ENCODE measurements at regions not wholly inside any gene's neighbourhood (a gene's known extent, or its start where the extent isn't known, plus 50 kb on each side); places are given as distances from the start of the nearest gene placed in this dataset.

DNA sequence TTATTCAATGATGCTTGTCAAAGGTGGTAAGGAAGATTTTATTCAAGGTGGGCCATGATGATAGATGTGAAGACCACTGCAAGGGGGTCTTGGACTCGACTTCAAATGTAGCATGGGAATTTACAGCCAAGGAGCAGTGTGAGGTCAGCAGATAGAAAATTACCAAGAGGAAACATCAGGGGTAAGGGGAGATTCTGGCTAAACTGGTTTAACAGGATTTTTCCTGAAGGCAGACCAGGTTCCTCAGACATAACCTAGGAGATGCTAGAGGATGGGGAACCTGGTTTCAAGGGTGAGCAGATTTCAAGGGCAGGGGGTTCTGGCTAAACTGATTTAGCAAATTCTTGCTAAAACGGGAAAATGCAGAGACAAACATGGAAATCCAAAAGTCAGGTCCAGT, 464.9 kb downstream of the TAFA4 start:
- DNase-seq (ENCODE audit: low read depth in 2 of 2) = no peak

DNA sequence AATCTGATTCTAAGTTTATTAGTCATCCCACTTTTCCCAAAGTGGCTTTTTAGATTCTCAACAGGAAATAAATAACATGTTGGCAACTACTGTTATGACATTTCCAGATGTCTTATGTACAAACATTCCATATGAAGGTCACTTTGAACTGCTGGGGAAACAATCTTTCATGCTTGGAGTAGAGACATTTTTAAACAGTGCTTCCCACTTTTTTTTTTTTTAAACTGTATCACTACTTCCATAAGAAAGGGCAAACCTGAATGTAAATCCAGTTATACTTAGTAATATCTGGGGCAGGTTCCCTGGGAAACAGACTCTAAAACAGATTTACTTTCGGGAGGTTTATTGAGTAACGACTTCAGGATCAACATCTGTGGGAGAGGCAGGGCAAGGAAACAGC, 473.8 kb downstream of the TAFA4 start:
- no peak for DNase-seq (ENCODE audit: low read depth in 2 of 2)

DNA sequence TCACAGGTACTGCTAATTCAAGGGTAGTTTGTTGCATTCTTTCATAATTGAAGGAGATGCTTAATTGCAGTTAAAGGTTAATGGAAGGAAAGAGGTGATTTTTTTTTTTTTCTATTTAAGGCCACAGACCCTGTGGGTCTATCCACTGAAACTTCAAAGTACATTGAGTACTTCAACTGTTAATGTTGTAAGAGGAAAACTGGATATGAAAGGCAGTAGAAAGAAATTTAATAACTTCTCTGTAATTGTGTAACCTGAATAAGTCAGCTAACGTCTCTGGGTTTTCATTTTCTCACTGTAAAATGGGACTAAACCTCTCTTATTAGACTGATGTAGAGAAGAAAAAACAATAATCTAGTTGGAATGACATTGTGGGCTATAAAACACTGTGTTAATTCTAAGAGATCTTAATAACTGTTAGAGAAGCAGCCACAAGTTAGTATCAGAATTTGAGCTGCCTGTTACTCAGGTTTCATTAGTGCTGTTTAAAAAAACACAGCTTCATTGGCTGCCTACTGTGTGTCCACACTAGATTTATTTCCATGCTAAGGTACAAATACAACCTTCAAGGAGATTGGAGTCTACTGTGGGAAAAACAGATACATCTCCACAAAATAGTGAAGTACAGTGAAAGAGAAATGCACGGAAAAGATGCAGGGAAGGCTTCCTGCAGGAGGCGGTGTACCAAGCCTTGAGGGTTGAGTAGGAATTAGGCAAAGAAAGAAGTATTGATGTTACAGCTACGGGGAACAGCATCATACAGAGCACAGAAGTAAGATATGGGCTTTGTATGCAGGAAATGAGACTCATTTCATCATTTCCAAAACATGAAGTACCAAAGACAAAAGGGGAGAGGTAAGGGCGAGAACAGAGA, 483.6 kb downstream of the TAFA4 start:
- no peak for DNase-seq (ENCODE audit: low read depth in 2 of 2)

DNA sequence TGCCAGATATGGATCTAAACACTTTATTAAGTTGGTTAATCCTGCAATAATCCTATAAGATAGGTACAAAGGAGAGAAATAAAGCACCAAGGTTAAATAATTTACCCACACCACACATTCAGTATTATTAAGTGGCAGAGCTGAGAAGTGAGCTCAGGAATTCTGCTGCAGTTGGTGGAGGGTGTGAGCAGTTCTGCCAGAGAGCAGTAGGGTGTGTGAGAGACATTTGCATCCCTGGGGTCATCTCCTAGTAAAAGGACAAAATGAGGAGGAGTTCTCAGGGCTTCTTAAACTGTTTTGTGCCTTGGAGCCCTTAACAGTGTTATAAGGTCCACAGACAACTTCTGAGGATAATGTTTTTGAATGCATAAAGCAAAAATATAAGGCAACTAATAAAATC, 484.5 kb downstream of the TAFA4 start:
- no peak for DNase-seq (ENCODE audit: low read depth in 2 of 2)

DNA sequence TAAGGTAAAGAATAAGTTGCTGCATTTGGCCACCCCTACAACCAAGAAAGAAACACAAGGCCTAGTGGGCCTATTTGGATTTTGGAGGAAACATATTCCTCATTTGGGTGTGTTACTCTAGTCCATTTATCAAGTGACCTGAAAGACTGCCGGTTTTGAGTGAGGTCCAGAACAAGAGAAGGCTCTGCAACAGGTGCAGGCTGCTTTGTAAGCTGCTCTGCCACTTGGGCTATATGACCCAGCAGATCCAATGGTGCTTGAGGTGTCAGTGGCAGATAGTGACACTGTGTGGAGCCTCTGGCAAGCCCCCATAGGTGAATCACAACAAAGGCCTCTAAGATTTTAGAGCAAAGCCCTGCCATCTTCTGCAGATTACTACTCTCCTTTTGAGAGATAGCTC, 491.3 kb downstream of the TAFA4 start:
- no peak for DNase-seq (ENCODE audit: low read depth in 2 of 2)

DNA sequence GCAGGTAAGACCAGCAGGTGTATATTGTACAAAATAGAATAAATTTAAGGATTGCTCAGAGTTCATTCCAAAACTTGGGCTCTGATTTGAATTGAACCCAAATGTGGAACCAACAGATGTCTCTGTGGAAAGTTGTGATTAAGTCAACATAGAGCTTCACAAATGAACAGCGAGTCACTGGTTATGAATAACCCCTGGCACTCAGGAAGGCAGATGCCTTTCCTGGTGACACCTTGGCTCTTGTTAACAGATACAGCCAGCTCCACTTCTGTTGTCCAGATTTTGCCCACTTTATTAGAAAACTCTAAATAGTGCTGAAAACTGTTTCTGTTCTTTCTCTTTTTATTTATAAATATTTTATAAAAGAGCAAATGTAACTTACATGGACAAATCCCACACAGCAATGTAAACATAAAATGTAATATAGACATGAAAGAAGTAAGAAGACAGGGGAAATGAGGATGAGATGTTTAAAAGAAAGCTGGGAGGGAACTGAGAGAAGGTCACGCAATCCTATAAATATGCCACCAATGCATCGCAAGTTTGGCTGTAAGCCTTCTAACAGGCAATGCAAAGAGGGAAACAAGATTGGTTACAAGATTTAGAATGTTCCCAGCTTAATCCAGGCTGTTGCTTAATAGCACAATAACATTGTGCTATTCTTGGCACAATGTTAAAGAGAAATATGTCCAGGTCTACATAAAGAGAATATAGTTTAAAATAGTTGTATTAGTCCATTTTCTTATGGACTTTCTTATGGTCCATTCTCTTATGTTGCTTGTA, 495.5 kb downstream of the TAFA4 start:
- no peak for DNase-seq (ENCODE audit: low read depth in 2 of 2)

DNA sequence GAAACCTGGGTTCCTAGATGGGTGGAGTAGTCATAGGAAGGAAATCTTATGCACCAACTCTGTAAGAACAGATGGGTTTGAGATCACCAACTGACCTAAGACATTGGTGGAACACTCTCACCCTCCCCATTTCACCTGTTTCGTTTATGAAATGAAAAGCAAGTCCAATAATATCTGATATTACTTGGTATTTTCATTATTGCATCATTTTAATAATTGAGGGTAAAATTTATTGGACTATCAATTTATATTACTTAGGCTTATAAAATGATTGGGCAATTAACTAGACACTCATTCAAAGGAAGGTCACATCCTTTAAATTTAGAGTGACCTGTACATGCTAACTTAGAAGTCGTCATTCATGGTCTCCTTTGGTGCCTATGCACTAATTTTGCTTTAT, 503.9 kb downstream of the TAFA4 start:
- DNase-seq (ENCODE audit: low read depth in 2 of 2) = no peak

DNA sequence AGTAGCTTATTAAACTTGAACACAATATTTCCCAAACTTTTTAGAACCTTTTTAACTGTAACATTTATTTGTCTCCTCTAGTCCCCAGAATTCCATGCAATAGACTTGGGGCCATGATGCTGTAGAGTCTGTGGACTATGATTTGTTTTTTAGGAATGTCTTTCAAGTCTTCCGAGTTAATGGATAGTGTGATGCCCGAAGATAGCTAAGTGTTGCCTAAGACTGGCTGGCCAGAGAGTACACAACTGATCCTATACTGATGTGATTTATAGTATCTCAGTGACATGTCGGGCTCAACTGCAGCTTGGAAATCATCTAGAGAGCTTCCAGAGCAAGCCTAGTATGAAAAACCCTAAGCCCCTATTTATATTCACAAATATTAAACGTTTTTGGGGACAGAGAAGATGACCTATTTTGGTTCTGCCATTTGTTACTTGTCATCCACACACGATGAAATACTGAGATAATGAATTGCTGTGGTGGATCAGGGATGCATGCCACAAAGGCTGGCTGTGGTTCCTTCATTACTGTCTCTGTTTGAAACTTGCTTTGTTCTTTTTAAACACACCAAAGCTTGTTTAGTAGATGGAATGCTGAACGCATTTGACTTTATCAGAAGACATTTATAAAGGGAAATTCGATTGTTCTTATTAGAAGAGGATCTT, 507.4 kb downstream of the TAFA4 start:
- DNase-seq (ENCODE audit: low read depth in 2 of 2) = no peak

DNA sequence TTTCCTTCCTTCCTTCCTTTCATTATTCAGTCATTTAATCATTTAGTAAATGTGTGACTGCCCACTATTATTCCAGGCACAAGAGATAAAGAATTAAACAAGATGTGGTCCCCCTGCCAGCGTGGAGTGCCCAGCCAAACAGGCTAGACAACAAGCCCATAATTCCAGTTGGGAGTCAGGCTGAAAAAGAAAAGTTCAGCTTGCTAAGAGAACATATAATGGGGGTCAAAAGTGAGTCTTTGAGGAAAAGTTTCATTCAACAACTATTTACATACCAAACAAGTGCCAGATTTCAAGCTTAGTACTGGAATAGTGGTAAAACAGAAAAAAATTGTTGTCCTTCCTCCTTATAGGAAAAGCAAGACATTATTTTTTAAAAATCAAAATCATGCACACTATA, 523.7 kb downstream of the TAFA4 start:
- DNase-seq (ENCODE audit: low read depth in 2 of 2) = no peak

DNA sequence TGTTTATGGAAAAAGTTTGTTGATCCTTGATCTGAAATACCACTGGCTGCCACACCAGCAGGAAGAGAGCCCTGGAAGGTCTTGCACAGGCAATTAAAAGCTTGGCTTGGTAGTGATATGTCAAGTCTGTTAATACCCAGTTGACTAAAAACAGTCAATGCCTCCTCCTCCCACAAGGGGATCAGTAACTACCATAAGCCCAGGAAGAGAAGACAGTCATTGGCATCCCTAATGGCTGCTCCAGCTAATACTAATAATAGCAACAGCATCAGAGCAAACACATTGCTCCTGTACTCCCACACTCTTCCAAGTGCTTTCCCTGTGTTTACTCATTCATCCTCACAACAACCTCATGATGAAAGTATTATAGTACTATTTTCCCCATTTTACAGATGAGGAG, 528.6 kb downstream of the TAFA4 start:
- no peak for DNase-seq (ENCODE audit: low read depth in 2 of 2)

DNA sequence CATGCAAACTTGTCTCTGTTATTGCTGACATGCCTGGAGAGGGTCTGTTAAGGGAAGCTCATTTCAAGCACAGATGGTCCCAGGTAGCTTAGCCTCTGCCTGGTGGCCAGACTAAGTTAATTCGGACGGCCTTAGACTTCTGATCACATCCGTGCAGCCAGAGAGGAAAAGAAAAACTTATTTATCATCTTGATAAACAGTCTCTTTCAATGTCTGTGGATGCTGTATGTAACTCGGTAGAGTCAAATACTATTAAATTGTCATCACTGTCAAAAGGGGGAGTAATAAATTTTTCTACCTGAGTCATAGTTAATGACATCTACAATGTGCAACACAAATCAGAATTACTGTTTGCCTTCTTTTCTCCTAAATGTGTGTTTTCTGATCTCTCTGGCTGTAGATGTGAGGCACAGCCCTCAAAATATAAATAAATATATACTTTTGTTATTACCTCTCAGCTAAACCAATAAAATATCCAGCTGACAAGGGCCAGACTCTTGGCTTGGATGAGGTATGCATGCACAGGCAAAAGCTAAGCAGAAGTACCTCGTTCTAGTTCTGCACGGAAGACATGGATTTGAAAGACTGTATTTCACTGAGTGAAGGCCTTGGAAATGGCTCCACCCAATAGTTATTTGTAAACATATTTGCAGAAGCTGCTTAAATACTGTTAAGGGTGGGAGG, 530.0 kb downstream of the TAFA4 start:
- DNase-seq (ENCODE audit: low read depth in 2 of 2) = no peak

DNA sequence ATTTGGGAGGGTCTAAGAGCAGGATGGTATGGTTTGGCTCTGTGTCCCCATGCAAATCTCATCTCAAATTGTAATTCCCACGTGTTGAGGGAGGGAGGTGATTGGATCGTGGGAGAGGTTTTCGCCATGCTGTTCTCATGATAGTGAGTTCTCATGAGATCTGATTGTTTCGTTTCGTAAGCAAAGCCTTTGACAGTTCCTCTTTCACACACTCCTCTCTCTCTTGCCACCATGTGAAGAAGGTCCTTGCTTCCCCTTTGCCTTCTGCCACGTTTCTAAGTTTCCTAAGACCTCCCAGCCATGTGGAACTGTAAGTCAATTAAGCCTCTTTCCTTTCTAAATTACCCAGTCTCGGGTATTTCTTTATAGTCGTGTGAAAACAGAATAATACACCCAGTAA, 553.7 kb downstream of the TAFA4 start:
- no peak for DNase-seq (ENCODE audit: low read depth in 2 of 2)

DNA sequence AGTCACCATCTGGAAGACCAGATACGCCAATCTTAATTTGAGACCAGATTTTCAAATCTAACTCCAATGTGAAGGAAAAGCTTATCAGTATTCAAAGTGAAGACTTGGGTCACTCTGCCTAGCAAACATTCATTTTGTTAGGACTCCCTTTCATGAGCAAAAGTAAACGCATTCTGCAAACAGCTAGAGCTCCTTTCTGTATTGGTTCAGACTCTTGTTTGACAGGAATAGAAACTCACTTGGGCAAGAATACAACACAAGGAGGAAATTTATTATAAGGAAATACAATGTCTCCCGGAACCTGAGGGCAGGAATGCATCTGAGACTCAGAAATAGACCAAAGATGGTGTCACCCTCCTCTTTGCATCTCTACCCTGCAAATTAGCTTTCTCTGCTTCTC, 558.6 kb downstream of the TAFA4 start:
- DNase-seq (ENCODE audit: low read depth in 2 of 2) = no peak

DNA sequence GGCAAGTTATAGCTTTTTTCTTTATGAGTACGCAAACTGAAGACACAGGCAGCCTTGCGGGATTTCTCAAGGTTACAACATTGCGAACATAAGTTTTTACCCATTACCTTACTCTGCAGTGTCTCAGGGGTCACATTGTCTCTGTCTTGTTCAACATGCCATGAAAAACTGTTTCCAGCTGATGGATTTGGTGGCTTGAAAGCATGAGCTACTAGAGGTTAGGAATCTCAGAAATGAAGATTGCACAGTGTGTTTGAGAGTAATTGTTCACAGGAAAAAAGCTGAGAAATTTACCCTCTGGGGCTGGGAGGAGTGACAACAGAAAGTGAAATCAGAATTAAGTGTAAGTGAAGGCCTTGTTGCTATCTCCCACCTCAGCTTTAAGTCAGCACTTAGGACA, 568.6 kb downstream of the TAFA4 start:
- DNase-seq (ENCODE audit: low read depth in 2 of 2) = no peak

DNA sequence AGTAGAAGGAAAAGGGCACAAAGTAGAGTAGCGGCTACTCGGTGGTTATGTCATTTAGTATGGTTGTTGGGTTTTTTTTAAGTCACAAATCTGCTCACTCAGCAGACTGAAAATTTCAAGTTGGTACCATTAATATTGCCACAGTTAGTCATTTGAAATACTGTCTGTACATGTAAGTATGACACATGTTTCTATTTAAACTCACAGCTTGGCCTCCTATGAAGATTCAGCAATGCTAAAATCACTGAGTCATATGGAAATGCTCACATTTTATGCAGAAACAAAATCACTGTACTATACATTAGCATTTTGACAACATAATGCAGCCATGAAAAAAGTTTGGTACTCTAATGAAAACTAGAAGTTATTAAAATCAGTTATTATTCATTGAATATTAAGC, 571.9 kb downstream of the TAFA4 start:
- no peak for DNase-seq (ENCODE audit: low read depth in 2 of 2)

DNA sequence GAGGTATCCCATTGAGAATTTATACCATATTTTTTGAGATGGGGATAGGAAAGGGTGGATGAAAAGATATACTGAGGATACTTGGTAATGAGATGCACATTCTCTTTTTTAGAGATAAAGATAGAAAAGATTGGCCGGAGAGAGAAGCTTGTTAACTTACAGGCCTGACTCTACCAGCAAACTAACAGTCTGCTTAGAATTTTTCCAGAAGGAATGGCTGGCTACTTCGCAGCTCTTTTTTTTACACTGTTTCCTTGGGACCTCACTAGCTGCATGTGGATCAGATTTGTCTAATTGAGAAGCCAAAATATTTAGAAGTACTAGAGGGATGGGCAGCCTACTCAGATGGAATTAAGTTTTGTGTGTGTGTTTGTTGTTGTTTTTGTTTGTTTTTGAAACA, 586.6 kb downstream of the TAFA4 start:
- no peak for DNase-seq (ENCODE audit: low read depth in 2 of 2)

DNA sequence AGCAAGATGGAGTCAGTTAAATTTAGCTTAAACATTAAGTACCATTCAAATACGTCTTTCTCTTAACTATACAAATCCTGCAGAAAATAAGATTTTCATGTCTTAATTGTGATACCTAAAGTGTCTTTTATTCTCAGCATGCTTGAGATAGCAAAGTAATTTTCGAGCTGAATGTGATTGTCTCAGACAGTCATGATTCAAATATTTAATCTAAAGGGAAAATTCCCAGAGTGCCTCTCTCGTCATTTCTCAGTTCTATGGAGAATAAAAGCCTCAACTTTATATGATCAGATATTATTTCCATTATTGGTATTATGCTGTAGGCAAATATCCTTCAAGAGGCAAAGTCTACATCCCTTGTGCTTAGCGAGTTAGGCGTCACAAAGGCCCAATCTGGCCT, 589.9 kb downstream of the TAFA4 start:
- DNase-seq (ENCODE audit: low read depth in 2 of 2) = no peak

DNA sequence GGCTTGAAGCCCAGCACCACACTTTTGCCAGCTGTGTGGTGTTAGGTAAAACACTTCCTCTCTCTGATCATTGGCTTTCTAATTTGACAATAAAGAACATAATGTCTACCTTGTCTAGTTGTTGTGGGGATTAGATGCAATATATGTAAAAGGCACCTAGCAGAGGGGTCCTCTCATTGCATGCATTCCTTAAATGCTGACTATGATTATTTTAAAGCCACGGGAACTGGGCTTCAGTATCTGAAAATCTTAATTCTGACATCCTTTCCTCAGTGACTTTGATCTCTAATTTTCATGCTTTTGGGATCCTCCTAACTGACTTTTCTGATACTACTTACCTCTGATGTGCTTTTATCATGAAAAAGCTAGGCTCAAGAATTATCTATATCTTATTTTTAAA, 596.3 kb downstream of the TAFA4 start:
- no peak for DNase-seq (ENCODE audit: low read depth in 2 of 2)

DNA sequence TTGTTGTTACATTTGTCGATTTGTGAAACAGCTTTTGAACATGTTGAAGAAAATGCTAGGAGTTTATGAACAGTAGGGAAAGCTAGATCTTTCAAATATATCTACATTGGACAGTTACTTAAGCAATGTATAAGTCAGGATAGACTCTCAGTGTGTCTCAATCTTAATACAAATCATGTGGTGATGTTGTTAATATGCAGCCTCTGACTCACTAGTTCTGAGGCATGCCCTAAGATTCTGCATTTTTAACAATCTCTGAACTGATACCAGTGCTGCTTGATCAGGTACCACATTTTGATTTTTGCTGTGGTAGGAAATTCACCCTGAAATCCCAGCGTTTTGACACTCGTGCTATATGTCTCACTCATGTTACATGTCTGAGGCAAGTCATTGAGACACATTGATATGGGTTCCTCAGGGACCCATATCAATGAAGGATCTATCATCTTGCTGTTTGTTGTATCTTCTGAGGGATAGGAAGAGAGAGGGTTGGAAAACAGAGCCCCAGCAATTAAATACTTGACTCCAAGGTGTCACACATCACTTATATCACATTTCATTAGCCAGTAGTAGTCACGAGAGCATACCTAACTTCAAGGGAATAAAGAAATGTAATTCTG, 597.9 kb downstream of the TAFA4 start:
- DNase-seq (ENCODE audit: low read depth in 2 of 2) = no peak

DNA sequence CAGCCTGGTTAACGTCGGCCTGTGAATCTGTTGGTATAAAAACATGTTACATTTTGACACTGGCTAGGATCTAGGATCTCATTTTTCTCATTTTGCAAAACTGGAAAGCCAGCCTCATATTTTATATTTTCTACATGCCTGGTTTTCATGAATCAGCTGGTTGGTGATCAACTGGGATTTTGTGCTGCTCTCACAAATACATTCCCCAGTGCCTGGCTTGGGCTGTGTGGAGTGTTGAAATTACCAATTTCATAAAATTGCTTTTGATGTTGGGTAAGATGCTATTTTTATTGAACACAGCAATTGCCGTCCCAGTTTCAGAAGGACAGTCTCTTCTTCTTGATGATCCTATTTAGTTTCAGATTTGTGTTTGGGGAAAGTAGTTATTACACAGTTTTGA, 604.3 kb downstream of the TAFA4 start:
- DNase-seq (ENCODE audit: low read depth in 2 of 2) = no peak

DNA sequence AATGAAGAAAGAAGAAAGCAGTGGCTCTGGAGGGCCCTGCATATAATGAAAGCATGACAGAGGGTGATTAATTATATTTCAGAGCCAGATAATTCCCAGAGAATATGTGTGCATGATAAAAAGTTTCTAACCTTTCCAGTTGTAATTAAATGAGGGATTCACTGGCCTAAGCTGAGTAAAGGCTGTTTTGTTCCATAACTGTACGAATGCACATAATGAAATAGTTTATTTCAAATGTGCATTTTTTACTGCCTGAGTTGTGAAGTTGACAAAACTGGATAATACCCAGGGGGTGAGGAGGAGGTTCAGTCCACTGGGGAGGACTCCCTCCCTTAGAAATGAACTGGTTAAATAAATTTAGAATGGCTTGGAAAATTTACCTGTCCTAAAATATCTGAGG, 616.4 kb downstream of the TAFA4 start:
- DNase-seq (ENCODE audit: low read depth in 2 of 2) = no peak

DNA sequence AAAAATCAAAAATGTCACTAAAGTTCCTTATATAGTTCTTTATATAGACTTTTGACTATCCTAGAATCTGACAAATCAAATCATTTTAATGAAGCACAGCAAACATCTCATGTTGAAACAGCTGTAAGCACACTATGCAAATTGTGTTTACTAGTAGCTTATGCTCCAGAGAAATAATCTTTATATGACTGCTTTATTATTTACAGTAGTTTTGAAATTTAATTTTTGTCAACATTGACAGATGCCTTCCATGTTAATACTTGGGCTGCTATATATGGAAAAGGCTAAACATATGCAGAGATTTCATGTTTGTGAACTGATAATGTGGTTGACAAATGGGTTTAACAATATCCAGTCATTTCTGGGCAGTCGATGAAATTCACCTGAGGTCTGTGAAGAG, 616.8 kb downstream of the TAFA4 start:
- DNase-seq (ENCODE audit: low read depth in 2 of 2) = no peak

Measured in activated CD8-positive, alpha-beta memory T cell treated with anti-CD3 and anti-CD28 coated beads for 4 hours (primary cell).